HEK293 (cell line): ENCODE measurements at regions not wholly inside any gene's neighbourhood (a gene's known extent, or its start where the extent isn't known, plus 50 kb on each side); places are given as distances from the start of the nearest gene placed in this dataset.

ENCODE experiments used
- CTCF ChIA-PET: fragments of 350-600 bp; formaldehyde crosslinking; extraction: SDS; loops from one replicate; lab custom pipeline; 2021; ENCODE audit warnings: antibody characterized with exemption; lab: Yijun Ruan, JAX
- POLR2A ChIA-PET: fragments of 300-600 bp; formaldehyde crosslinking; extraction: SDS; loops from one replicate; lab custom pipeline; 2020; ENCODE audit warnings: antibody characterized with exemption, inconsistent platforms; lab: Yijun Ruan, JAX
- H3K27ac ChIP-seq: fragments of 200-500 bp; sonication (Bioruptor generic); 2 replicates; pipeline ENCODE4 v1.5.1; 2014; ENCODE audit warnings: low read depth, low read length, control low read depth, inconsistent platforms; ENCODE audit errors: extremely low read depth
- H3K36me3 ChIP-seq, 2 experiments: fragments of 200-500 bp in 1 of 2; sonication (Bioruptor generic) in 1 of 2; 1 replicate in 1 of 2; 2 replicates in 1 of 2; pipeline ENCODE4 v1.5.1; 2014 to 2017; ENCODE audit warnings: inconsistent platforms in 2 of 2, low read length in 2 of 2; ENCODE audit not compliant: control insufficient read depth in 2 of 2, insufficient read depth in 1 of 2
- H3K4me1 ChIP-seq: fragments of 200-500 bp; sonication (Bioruptor generic); 2 replicates; pipeline ENCODE4 v1.5.1; 2014; ENCODE audit warnings: mild to moderate bottlenecking, low read length, inconsistent platforms; ENCODE audit not compliant: control insufficient read depth, insufficient read depth
- H3K4me3 ChIP-seq: 2 replicates; pipeline ENCODE4 v1.5.1; 2011; ENCODE audit warnings: low read depth, mild to moderate bottlenecking, control low read depth, low read length, moderate library complexity
- H3K9me3 ChIP-seq: fragments of 200-500 bp; sonication (Bioruptor generic); 2 replicates; pipeline ENCODE4 v1.5.1; 2014; ENCODE audit warnings: low read depth, low read length, inconsistent platforms; ENCODE audit not compliant: control insufficient read depth, insufficient read depth
- BCL11B ChIP-seq: fragments of 450-650 bp; formaldehyde crosslinking; IDR thresholded peaks from 2 replicates; pipeline ENCODE4 v1.5.1; 2016; ENCODE audit warnings: low read depth, missing biosample characterization, missing genetic modification characterization
- EGR2 ChIP-seq: fragments of 450-650 bp; formaldehyde crosslinking; IDR thresholded peaks from 2 replicates; pipeline ENCODE4 v1.5.1; 2016; ENCODE audit warnings: low read depth, missing biosample characterization, missing genetic modification characterization
- FEZF1 ChIP-seq: fragments of 450-650 bp; formaldehyde crosslinking; IDR thresholded peaks from 2 replicates; pipeline ENCODE4 v1.5.1; 2016; ENCODE audit warnings: missing biosample characterization, missing genetic modification characterization
- HIC1 ChIP-seq: fragments of 450-650 bp; formaldehyde crosslinking; IDR thresholded peaks from 2 replicates; pipeline ENCODE4 v1.5.1; 2016; ENCODE audit warnings: missing biosample characterization, missing genetic modification characterization
- KLF8 ChIP-seq: fragments of 450-650 bp; formaldehyde crosslinking; IDR thresholded peaks from 2 replicates; pipeline ENCODE4 v1.5.1; 2016; ENCODE audit warnings: missing biosample characterization, missing genetic modification characterization
- PBX3 ChIP-seq: sonication (generic); formaldehyde crosslinking; IDR thresholded peaks from 2 replicates; pipeline ENCODE4 v1.8.1; 2022; ENCODE audit warnings: mild to moderate bottlenecking, moderate library complexity, missing genetic modification reagents
- SETDB1 ChIP-seq: IDR thresholded peaks from one replicate; pipeline ENCODE4 v1.6.1; 2017; ENCODE audit warnings: mild to moderate bottlenecking, low read length, moderate library complexity, mixed read lengths; ENCODE audit not compliant: insufficient read length
- TRIM28 ChIP-seq: IDR thresholded peaks from 2 replicates; pipeline ENCODE4 v1.6.1; 2011; ENCODE audit warnings: low read length, control low read depth, borderline replicate concordance
- ZBTB49 ChIP-seq: fragments of 450-650 bp; formaldehyde crosslinking; IDR thresholded peaks from 2 replicates; pipeline ENCODE4 v1.5.1; 2016; ENCODE audit warnings: missing biosample characterization, missing genetic modification characterization, low read depth
- ZNF132 ChIP-seq: fragments of 450-650 bp; formaldehyde crosslinking; IDR thresholded peaks from 2 replicates; pipeline ENCODE4 v1.5.1; 2017; ENCODE audit warnings: missing biosample characterization, missing genetic modification characterization, borderline replicate concordance
- ZNF133 ChIP-seq: fragments of 450-650 bp; formaldehyde crosslinking; IDR thresholded peaks from 2 replicates; pipeline ENCODE4 v1.5.1; 2016; ENCODE audit warnings: missing biosample characterization, missing genetic modification characterization
- ZNF214 ChIP-seq: fragments of 450-650 bp; formaldehyde crosslinking; IDR thresholded peaks from 2 replicates; pipeline ENCODE4 v1.5.1; 2017; ENCODE audit warnings: missing biosample characterization, mild to moderate bottlenecking, missing genetic modification characterization, borderline replicate concordance
- ZNF221 ChIP-seq: fragments of 450-650 bp; formaldehyde crosslinking; IDR thresholded peaks from 2 replicates; pipeline ENCODE4 v1.5.1; 2017; ENCODE audit warnings: missing biosample characterization, missing genetic modification characterization, borderline replicate concordance
- ZNF280C ChIP-seq: fragments of 450-650 bp; formaldehyde crosslinking; IDR thresholded peaks from 2 replicates; pipeline ENCODE4 v1.5.1; 2016; ENCODE audit warnings: missing biosample characterization, missing genetic modification characterization
- ZNF366 ChIP-seq: fragments of 450-650 bp; formaldehyde crosslinking; conservative IDR thresholded peaks from 2 replicates; pipeline ENCODE4 v1.5.1; 2016; ENCODE audit warnings: missing biosample characterization, missing genetic modification characterization
- ZNF394 ChIP-seq: fragments of 450-650 bp; formaldehyde crosslinking; IDR thresholded peaks from 2 replicates; pipeline ENCODE4 v1.5.1; 2016; ENCODE audit warnings: missing biosample characterization, missing genetic modification characterization, mild to moderate bottlenecking, moderate library complexity, borderline replicate concordance
- ZNF501 ChIP-seq: fragments of 450-650 bp; formaldehyde crosslinking; IDR thresholded peaks from 2 replicates; pipeline ENCODE4 v1.5.1; 2016; ENCODE audit warnings: missing biosample characterization, missing genetic modification characterization
- ZNF514 ChIP-seq: fragments of 450-650 bp; formaldehyde crosslinking; IDR thresholded peaks from 2 replicates; pipeline ENCODE4 v1.5.1; 2016; ENCODE audit warnings: missing biosample characterization, missing genetic modification characterization
- ZNF548 ChIP-seq: fragments of 450-650 bp; formaldehyde crosslinking; IDR thresholded peaks from 2 replicates; pipeline ENCODE4 v1.5.1; 2016; ENCODE audit warnings: missing biosample characterization, missing genetic modification characterization
- ZNF560 ChIP-seq: fragments of 450-650 bp; formaldehyde crosslinking; IDR thresholded peaks from 2 replicates; pipeline ENCODE4 v1.5.1; 2017; ENCODE audit warnings: missing biosample characterization, missing genetic modification characterization, borderline replicate concordance
- ZNF626 ChIP-seq: fragments of 450-650 bp; sonication (Bioruptor Pico); formaldehyde crosslinking; IDR thresholded peaks from 2 replicates; pipeline ENCODE4 v1.5.1; 2018; ENCODE audit warnings: missing biosample characterization, missing genetic modification characterization, inconsistent platforms
- ZNF701 ChIP-seq: fragments of 450-650 bp; formaldehyde crosslinking; IDR thresholded peaks from 2 replicates; pipeline ENCODE4 v1.5.1; 2016; ENCODE audit warnings: missing biosample characterization, missing genetic modification characterization
- ZNF707 ChIP-seq: fragments of 450-650 bp; formaldehyde crosslinking; IDR thresholded peaks from 2 replicates; pipeline ENCODE4 v1.5.1; 2016; ENCODE audit warnings: missing biosample characterization, missing genetic modification characterization
- ZSCAN23 ChIP-seq: fragments of 450-650 bp; formaldehyde crosslinking; IDR thresholded peaks from 2 replicates; pipeline ENCODE4 v1.5.1; 2016; ENCODE audit warnings: missing biosample characterization, missing genetic modification characterization

GRCh38 chr15:69692342-69692741, 239.7 kb downstream of the RPLP1 start:
- ChIA-PET CTCF (no interaction called here), POLR2A (interaction anchor here (0.6 kb wide), 1 partner anchor 19 kb away, joined by 3 read pairs; no protein-coding TSS in a partner anchor)
- Histone ChIP-seq H3K36me3 (no peaks in the 10 kb centered on the region), H3K4me1 (no peaks in the 10 kb centered on the region), H3K9me3 (peaks cover 4% of the 10 kb centered on the region), H3K4me3 (no peak overlapping the region), H3K27ac (no peak overlapping the region)
- TF ChIP-seq ZNF626 (tag by site-specific recombination) (no peak), ZNF701 (tag by site-specific recombination) (no peak), ZNF394 (tag by site-specific recombination) (no peak), ZNF560 (tag by site-specific recombination) (no peak), HIC1 (no peak), BCL11B (tag by site-specific recombination) (no peak), ZNF214 (tag by site-specific recombination) (no peak), ZNF366 (tag by site-specific recombination) (no peak), SETDB1 (no peak), ZSCAN23 (tag by site-specific recombination) (no peak), ZNF221 (tag by site-specific recombination) (no peak), ZNF280C (no peak)

GRCh38 chr15:69693059-69693458, 240.4 kb downstream of the RPLP1 start:
- TF ChIP-seq ZBTB49 (no peak), ZNF514 (tag by site-specific recombination) (no peak), ZNF707 (tag by site-specific recombination) (no peak), EGR2 (tag by site-specific recombination) (no peak), ZNF132 (no peak), ZNF133 (tag by site-specific recombination) (no peak), PBX3 (no peak), ZNF501 (tag by site-specific recombination) (no peak), FEZF1 (tag by site-specific recombination) (no peak), KLF8 (tag by site-specific recombination) (no peak), TRIM28 (no peak), ZNF548 (tag by site-specific recombination) (no peak)
- TF ChIP-seq, all 188 proteins: peak for 0
- ChIA-PET CTCF (interaction anchor here (1.0 kb wide), 1 partner anchor 217 kb away, joined by 3 read pairs; no protein-coding TSS in a partner anchor), POLR2A (interaction anchor here (0.6 kb wide), 1 partner anchor 19 kb away, joined by 3 read pairs; no protein-coding TSS in a partner anchor)
- Histone ChIP-seq H3K27ac (no peak overlapping the region), H3K36me3 (no peaks in the 10 kb centered on the region), H3K4me3 (no peak overlapping the region), H3K9me3 (peaks cover 4% of the 10 kb centered on the region), H3K4me1 (no peaks in the 10 kb centered on the region)
